ENCODE measurements at regions not wholly inside any gene's neighbourhood (a gene's known extent, or its start where the extent isn't known, plus 50 kb on each side); places are given as distances from the start of the nearest gene placed in this dataset.

- TF ChIP-seq RAD21 (IDR thresholded peaks at IDR 0.05; ENCODE audit: low read depth) = no peak
- no peak for TF ChIP-seq TEAD4 (IDR thresholded peaks at IDR 0.05)
- no peak for TF ChIP-seq NFIC (IDR thresholded peaks at IDR 0.05)
Measured at GRCh38 chr10:118537623-118538022, 57.8 kb downstream of the PRLHR start.

DNA sequence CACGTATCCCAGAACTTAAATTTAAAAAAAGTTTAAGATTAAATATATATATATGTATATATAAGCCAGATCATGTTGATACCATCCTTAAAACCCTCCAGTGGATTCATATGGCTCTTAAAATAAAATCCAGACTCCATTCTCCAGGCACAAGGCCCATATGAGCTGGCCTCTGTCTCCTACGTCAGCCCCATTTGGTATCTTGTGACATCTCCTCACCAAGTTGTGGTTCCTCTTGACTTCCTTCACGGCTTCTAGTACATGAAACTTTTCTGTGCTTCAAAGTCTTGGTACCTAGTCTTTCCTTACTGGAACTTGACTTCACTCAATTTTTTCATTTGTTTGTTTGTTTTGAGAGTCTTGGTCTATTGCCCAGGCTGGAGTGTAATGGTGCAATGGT is 61.3 kb downstream of the PRLHR start:
- TF ChIP-seq ZBTB7A (IDR thresholded peaks at IDR 0.05; ENCODE audit: low read depth) (no peak), EGR1 (IDR thresholded peaks at IDR 0.05) (no peak), TEAD4 (IDR thresholded peaks at IDR 0.05) (no peak), NFIC (IDR thresholded peaks at IDR 0.05) (no peak), RAD21 (IDR thresholded peaks at IDR 0.05; ENCODE audit: low read depth) (no peak), YY1 (IDR thresholded peaks at IDR 0.05; ENCODE audit: low read depth) (no peak)
- TF ChIP-seq, protein P1, sequence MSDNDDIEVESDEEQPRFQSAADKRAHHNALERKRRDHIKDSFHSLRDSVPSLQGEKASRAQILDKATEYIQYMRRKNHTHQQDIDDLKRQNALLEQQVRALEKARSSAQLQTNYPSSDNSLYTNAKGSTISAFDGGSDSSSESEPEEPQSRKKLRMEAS (IDR thresholded peaks at IDR 0.05) = no peak

DNA sequence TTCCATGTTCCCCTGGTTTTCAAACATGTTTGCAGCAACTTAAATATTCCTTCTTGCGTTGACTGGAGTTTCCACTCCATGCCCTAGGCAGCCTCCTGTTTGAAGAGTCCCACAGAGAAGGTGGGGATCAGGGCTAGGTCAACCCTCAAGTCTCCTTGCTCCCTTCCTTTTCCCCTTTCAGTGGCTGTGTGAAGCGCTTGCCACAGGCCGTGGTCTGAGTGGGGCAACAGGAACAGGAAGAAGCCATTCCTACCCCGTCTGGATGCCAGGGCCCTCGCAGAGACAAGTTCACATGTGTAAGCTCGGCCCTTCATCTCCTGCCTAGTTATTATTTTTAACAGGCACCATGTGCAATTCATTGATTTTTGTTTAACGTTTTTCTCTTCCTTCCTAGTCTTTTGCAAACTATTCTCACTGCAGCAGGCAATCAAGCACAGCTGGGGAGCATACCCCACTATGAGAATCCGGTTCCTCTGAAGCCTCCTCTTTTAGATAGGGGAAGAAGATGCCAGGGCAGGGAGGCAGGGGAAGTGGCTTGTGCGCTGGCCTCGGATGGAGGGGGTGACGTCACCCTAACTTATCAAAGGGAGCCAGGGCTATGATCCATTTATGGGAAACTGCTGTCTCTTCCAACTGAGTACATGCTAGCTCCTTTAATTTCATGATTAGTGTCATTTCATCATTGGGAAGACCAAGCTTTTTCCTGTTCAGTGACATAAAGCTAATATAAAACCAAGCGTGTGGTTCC is 64.2 kb downstream of the PRLHR start:
- TF ChIP-seq YY1 (IDR thresholded peaks at IDR 0.05; ENCODE audit: low read depth) (no peak), RAD21 (IDR thresholded peaks at IDR 0.05; ENCODE audit: low read depth) (no peak), TAF1 (IDR thresholded peaks at IDR 0.05; ENCODE audit: low read depth) (no peak), ZBTB7A (IDR thresholded peaks at IDR 0.05; ENCODE audit: low read depth) (no peak), EP300 (IDR thresholded peaks at IDR 0.05; ENCODE audit: borderline replicate concordance) (no peak), NFIC (IDR thresholded peaks at IDR 0.05) (no peak), TEAD4 (IDR thresholded peaks at IDR 0.05) (no peak), REST (IDR thresholded peaks at IDR 0.05; ENCODE audit: low read depth) (no peak)
- TF ChIP-seq, protein P1 (IDR thresholded peaks at IDR 0.05) = no peak

- TF ChIP-seq CREB1 (IDR thresholded peaks at IDR 0.05; ENCODE audit: low read depth) (no peak), NFIC (IDR thresholded peaks at IDR 0.05) (no peak), YY1 (IDR thresholded peaks at IDR 0.05; ENCODE audit: low read depth) (no peak), TCF12 (IDR thresholded peaks at IDR 0.05; ENCODE audit: low read depth) (no peak), RAD21 (IDR thresholded peaks at IDR 0.05; ENCODE audit: low read depth) (no peak), REST (IDR thresholded peaks at IDR 0.05; ENCODE audit: low read depth) (no peak), ZBTB7A (IDR thresholded peaks at IDR 0.05; ENCODE audit: low read depth) (no peak), EGR1 (IDR thresholded peaks at IDR 0.05) (no peak), TEAD4 (IDR thresholded peaks at IDR 0.05) (no peak), CEBPB (IDR thresholded peaks at IDR 0.05) (no peak), FOXM1 (IDR thresholded peaks at IDR 0.05; ENCODE audit: borderline replicate concordance, low read depth) (no peak), EP300 (IDR thresholded peaks at IDR 0.05; ENCODE audit: borderline replicate concordance) (no peak), TAF1 (IDR thresholded peaks at IDR 0.05; ENCODE audit: low read depth) (no peak)
- TF ChIP-seq, protein P1 (IDR thresholded peaks at IDR 0.05) = no peak
- TF ChIP-seq, protein P2, sequence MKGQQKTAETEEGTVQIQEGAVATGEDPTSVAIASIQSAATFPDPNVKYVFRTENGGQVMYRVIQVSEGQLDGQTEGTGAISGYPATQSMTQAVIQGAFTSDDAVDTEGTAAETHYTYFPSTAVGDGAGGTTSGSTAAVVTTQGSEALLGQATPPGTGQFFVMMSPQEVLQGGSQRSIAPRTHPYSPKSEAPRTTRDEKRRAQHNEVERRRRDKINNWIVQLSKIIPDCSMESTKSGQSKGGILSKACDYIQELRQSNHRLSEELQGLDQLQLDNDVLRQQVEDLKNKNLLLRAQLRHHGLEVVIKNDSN (IDR thresholded peaks at IDR 0.05) = no peak
Measured at GRCh38 chr10:118528426-118528825, 67.0 kb downstream of the PRLHR start.

DNA sequence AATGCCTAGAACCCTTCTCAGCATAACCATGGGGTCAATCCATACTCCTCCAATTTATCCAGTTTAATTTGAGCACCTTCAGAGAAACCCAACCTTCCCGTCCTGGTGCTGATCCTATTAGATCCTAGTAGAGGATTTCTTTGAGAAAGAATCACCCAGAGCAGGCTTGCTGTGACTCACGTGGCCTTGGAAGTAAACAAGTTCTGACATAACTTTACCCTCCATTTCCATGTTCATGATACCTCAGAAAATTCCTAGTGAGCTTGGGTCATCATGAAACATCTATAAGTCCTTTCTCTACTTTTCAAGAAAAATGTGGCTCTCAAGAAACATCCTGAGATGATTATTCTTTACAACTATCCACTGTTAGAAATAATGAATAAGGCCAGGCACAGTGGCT is 71.7 kb downstream of the PRLHR start:
- TF ChIP-seq NFIC (IDR thresholded peaks at IDR 0.05) (no peak), EGR1 (IDR thresholded peaks at IDR 0.05) (no peak), FOXM1 (IDR thresholded peaks at IDR 0.05; ENCODE audit: borderline replicate concordance, low read depth) (no peak), RAD21 (IDR thresholded peaks at IDR 0.05; ENCODE audit: low read depth) (no peak), EP300 (IDR thresholded peaks at IDR 0.05; ENCODE audit: borderline replicate concordance) (no peak), ZBTB7A (IDR thresholded peaks at IDR 0.05; ENCODE audit: low read depth) (no peak), TEAD4 (IDR thresholded peaks at IDR 0.05) (no peak), CREB1 (IDR thresholded peaks at IDR 0.05; ENCODE audit: low read depth) (no peak), CEBPB (IDR thresholded peaks at IDR 0.05) (no peak)
- TF ChIP-seq, protein P1 (IDR thresholded peaks at IDR 0.05) = no peak
- TF ChIP-seq, protein P2 (IDR thresholded peaks at IDR 0.05) = no peak
